GM21360 (cell line): ENCODE measurements at regions not wholly inside any gene's neighbourhood (a gene's known extent, or its start where the extent isn't known, plus 50 kb on each side); places are given as distances from the start of the nearest gene placed in this dataset.

ENCODE experiments used
- ATAC-seq: cut with Tn5 transposase; IDR thresholded peaks from one replicate; pipeline ENCODE4 v1.9.1; 2021; ENCODE audit warnings: mild to moderate bottlenecking, moderate library complexity; ENCODE audit not compliant: unreplicated experiment

GRCh38 chr5:98104454-98105188 is 668.8 kb upstream of the RGMB start:
- ATAC-seq, result no peak

DNA sequence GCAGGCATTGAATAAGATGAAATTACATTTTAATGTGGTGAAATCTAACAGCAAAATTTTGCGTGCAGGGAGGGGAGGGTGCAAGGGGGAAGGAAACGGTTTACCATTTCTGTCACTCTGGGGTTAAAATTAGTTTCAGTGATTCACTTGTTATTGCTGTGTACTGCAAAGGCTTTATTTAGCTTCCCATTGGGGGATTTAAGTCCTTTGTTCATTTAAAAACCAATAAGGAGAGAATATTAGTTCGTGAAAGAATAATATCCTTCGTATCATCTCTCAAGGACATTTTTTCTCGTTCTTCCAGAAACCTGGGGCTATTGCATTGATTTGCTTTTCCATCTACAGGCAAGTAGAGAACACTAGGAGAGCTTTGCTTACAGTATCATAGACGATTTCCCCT is 667.8 kb upstream of the RGMB start:
- no peak for ATAC-seq

GRCh38 chr5:98106116-98107031 is 667.1 kb upstream of the RGMB start:
- no peak for ATAC-seq

DNA sequence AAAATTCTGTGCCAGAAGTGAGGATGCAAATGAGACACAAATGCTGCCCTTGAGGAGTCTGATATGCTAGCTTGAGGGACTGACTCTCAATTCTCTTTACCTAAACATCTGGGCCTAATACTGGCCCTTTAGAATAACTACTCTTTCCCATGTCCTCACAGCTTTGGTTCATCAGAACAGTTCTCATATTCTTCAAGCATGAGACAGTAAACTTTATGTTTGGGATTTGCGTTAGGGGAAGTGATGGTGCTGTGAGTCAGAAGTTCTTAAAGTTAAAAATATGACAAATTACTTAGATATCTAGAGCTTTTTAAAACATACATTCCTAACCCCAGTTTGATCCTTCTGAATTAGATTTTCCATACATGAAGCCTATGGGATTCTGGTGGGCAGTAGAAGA is 665.0 kb upstream of the RGMB start:
- ATAC-seq, result no peak

DNA sequence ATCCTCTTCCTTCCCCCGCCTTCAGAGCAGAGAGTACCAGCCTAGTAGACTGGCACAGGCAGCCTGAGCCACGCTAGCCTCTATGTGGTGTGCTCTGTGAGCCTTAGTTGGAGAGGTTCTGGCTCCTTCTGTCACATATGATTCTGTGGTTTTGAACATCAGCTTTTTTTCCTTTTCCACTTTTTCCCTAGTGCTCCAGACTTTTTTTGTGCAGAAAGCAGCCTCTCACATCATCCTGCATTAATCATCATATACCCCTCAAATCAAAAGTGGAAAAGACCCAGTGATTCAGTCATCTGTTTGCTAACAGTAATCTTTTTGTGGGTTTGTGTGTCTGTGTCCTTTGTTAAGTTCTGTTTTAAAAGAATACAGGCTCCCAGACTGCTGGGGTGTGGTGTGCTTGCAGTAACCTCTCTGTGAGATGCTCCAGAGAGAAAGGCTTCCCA is 663.9 kb upstream of the RGMB start:
- ATAC-seq, result no peak

DNA sequence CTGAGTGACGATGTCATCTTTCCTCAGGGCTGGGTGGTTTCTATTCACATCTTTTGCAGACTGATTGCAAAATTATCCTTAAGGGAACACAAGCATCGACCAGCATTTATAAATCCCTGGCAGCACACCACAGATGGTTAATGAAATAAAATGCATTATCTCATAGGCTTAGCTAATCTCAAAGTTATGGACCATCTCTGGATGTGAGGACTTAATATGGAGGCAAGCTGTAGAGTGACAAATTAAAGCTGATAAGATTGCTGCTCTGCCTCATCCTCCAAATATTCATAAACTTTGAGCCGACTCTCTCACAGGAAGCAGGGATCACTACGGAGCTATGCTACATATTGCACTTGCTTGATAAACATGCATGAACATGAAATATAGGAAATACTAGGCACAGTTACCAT is 663.2 kb upstream of the RGMB start:
- ATAC-seq, result no peak

DNA sequence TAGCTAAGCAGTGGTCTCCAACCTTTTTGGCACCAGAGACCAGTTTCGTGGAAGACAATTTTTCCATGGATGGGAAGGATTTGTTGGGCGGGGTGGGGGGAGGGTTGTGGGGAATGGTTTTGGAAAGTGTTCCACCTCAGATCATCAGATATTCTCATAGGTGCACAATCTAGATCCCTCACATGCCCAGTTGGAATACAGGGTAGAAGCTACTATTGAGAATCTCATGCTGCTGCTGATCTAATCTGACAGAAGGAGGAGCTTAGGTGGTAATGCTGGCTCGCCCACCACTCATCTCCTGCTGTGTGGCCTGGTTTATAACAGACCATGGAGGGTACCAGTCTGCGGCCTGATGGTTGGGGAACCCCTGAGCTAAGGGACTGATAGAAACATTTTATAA is 662.7 kb upstream of the RGMB start:
- ATAC-seq, result no peak

DNA sequence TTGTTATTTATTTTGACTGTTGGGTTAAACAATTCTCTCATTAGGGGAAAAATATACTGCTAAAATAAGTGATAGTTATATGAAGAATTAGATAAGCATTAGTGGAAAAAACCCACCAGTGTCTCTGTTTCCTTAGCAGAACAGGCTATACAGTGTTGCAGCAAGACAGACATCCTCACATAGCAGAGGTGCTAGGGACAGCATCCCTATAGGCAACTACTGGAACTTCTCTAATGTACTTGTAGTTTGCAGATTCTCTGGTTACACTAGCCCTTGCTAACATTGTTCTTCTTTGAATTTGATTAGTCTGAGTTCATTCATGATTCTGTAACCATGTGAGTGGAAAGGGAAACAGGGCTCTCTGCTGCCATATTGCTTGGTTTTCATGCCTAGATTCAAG is 661.8 kb upstream of the RGMB start:
- no peak for ATAC-seq

DNA sequence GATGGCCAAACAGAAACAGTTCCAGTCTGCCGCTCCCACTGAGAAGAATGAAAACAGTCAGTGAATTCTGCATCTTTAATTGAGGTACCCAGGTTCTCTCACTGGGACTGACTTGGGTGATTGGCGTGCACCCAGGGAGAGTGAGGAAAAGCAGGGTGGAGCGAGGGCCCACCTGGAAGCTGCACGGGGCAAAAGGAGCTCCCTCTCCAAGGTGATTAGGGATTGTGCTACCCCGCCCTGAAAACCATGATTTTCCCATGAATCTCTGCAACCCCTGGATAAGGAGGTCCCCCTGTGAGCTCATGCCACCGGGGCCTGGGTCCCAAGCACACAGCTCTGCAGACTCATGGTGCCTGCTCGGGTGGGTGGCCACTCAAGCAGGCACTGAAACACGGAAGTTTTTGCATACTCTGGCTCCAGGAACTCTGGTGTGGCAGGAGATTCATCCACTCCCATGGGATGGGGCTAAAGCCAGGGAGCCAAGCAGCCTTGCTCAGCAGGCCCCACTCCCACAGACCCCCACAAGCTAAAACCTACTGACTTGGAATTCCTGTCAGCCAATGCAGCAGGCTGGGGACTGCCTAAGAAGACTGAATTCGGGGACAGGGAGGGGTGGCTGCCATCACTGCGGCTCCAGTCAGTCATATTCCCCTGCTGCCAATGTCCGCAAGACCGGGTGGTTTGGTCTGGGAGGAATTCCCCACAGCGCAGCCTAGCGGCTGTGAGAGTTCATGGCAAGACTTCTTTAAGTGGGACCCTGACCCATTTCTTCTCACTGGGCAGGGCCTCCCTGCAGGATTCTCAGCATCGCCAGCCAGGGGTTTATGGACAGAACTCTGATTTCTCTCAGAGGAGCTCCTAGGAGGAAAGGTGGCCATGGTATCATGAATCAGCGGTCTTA is 652.2 kb upstream of the RGMB start:
- no peak for ATAC-seq

DNA sequence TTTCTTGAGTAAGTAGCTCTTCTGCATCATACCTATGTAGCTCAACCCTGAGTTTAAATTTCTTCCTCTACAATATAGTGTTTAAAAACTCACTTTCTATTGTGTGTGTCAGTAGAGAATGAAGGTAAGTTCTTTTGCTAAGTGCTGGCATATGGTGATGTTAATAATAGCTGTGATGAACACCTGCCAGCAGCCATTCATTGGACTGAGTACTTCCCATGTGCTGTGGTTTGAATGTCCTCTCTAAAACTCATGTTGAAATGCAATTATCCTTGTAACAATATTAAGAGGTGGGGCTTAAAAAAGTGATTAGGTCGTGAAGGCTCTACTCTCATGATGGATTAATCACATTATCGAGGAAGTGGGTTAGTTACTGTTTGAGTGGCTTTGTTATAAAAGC is 645.2 kb upstream of the RGMB start:
- ATAC-seq, result no peak

GRCh38 chr5:98128846-98129245 is 644.6 kb upstream of the RGMB start:
- no peak for ATAC-seq

DNA sequence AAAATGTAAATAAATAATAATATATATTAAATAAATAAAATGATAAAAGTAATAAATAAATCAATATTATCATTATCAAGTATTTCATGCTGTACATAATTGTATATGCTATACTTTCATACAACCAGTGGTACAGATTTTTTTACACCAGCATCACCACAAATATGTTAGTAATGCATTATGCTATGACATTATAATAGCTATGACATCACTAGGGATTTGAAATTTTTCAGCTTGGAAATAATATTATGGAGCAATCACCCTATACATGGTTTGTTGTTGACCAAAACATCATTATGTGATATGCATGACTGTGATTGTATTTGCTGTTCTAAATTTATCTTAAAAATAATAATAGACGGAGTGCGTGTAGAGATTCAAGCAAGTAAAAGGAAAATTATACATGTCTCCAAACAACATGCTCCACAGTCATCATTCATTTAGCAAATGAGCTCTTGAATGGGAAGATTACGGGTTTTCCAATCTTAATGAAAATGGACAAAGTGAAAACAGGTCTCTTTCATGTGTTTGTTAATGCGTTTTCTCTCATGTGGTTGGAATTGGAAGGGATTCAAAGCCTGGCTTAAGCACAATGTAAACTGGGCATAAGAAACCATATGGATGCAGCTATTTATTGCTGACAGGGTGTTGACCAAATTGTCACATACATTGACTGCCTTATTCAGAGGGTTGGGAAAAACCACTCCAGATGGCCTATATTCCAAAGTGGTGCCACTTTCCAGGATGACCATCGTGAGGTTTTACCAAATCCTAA is 643.0 kb upstream of the RGMB start:
- no peak for ATAC-seq

GRCh38 chr5:98144116-98144515 is 629.3 kb upstream of the RGMB start:
- no peak for ATAC-seq

GRCh38 chr5:98144710-98145109 is 628.8 kb upstream of the RGMB start:
- no peak for ATAC-seq

GRCh38 chr5:98157368-98157767 is 616.1 kb upstream of the RGMB start:
- ATAC-seq, result no peak

DNA sequence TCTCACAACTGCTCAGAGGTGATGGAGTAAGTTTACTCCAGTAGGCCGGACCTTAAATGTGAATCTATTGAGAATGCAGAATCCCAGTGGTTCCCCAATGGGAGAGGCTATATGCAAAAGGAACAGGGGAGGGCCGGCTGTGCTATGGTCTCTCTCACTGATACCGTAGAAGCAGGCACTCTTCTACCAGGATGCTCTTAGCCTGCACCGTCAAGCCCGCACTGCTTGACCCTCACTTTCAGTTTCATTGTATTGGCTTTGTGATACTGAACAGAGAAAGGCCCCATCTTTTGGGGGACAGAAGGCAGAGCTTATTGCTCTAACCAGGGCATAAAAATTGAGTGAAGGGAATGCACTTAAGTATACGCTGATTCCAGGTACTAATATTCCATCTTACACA is 615.0 kb upstream of the RGMB start:
- ATAC-seq, result no peak

- no peak for ATAC-seq
Measured at GRCh38 chr5:98163796-98164493, 609.5 kb upstream of the RGMB start.

GRCh38 chr5:98168871-98169270 is 604.6 kb upstream of the RGMB start:
- no peak for ATAC-seq

- ATAC-seq, result no peak
Measured at GRCh38 chr5:98170994-98171393, 602.5 kb upstream of the RGMB start.

DNA sequence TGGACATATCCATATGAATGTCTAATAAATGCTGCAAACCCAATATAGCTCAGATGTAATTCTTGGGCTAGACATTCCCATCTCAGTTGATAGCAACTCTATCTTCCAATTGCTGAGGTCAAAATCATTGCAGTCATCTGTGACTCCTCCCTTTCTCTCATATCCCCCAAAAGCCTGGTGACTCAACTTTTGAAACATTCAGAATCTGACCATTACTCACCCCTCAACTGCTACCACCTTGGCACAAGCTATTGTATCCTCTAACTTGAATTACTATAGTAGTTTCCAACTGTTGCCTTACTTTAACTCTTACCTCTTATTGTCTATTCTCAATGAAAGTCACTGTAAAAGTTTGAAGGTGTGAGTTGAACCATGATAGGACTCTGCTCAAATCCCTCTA is 600.1 kb upstream of the RGMB start:
- ATAC-seq, result no peak
